ENCODE measurements at regions not wholly inside any gene's neighbourhood (a gene's known extent, or its start where the extent isn't known, plus 50 kb on each side); places are given as distances from the start of the nearest gene placed in this dataset.

- no peak for TF ChIP-seq REST (IDR thresholded peaks at IDR 0.05; ENCODE audit: insufficient read depth in 1 of 2, low read depth in 2 of 2, low read length in 2 of 2)
- TF ChIP-seq TAF1 (IDR thresholded peaks at IDR 0.05; ENCODE audit: borderline replicate concordance, insufficient read depth, low read length), result no peak
- TF ChIP-seq POLR2AphosphoS5 (IDR thresholded peaks at IDR 0.05; ENCODE audit: low read depth, low read length), result no peak
- TF ChIP-seq SIN3A (IDR thresholded peaks at IDR 0.05; ENCODE audit: borderline replicate concordance, insufficient read depth, low read length), result no peak
Observed at GRCh38 chr5:8560776-8561175, 691.8 kb downstream of the MTRR start.

All from PFSK-1 (cell line).